K562 (cell line): ENCODE measurements at regions not wholly inside any gene's neighbourhood (a gene's known extent, or its start where the extent isn't known, plus 50 kb on each side); places are given as distances from the start of the nearest gene placed in this dataset.

Source experiments
- ATAC-seq: fragments of 200-7000 bp; cut with Tn5 transposase; 3 replicates; pipeline ENCODE4 v1.9.1; 2020; ENCODE audit warnings: moderate library complexity
- BruUV-seq: library from RNA; stranded (reverse); fragments of 400-500 nt; replicated peaks from 2 replicates; lab custom pipeline; 2021; lab: Mats Ljungman, UMichigan
- CTCF ChIA-PET: fragments of 300-600 bp; formaldehyde crosslinking; extraction: SDS; loops from one replicate; lab custom pipeline; 2021; ENCODE audit warnings: low intra/inter-chr PET ratio; lab: Yijun Ruan, JAX
- POLR2A ChIA-PET: fragments of 300-600, 350-650 bp; sonication (Branson Sonifier 250); formaldehyde crosslinking; extraction: SDS; loops from one replicate; lab custom pipeline; 2021; ENCODE audit warnings: antibody characterized with exemption, inconsistent platforms; lab: Yijun Ruan, JAX
- DNase-seq, 4 experiments: peaks; one replicate each; pipeline versions ENCODE4 v3.0.0 to v3.0.0-alpha.2; 2011 to 2018; ENCODE audit warnings: low spot score in 3 of 4, mixed read lengths in 3 of 4; ENCODE audit errors: extremely low read depth in 1 of 4
- FAIRE-seq: peaks from 2 replicates; lab custom pipeline; 2011; peaks lifted over from hg19 to GRCh38; lab: Jason Lieb, UNC
- H2AFZ ChIP-seq: 2 replicates; pipeline ENCODE4 v1.6.0; 2011; ENCODE audit warnings: low read depth, low read length, control low read depth, inconsistent platforms
- H3K27ac ChIP-seq: fragments of 200-600 bp; 3 replicates; pipeline ENCODE4 v1.8.0; 2011; ENCODE audit warnings: low read depth, mild to moderate bottlenecking, control low read depth, inconsistent platforms, low read length, moderate library complexity, mixed read lengths; ENCODE audit errors: extremely low read depth
- H3K27me3 ChIP-seq, 2 experiments: fragments of 300-600 bp in 1 of 2; 2 replicates in 1 of 2; 3 replicates in 1 of 2; pipeline versions ENCODE4 v1.6.0 to v1.8.0; 2011; ENCODE audit warnings: inconsistent platforms in 2 of 2, low read length in 2 of 2, mild to moderate bottlenecking in 1 of 2, mixed read lengths in 1 of 2, moderate library complexity in 1 of 2; ENCODE audit not compliant: control insufficient read depth in 2 of 2, insufficient read depth in 2 of 2
- H3K36me3 ChIP-seq: fragments of 300-600 bp; 3 replicates; pipeline ENCODE4 v1.8.0; 2011; ENCODE audit warnings: mild to moderate bottlenecking, low read length, inconsistent platforms; ENCODE audit not compliant: control insufficient read depth, insufficient read depth
- H3K4me1 ChIP-seq, 2 experiments: fragments of 200-600 bp in 1 of 2; replicated peaks in 1 of 2; 2 replicates in 1 of 2; 3 replicates in 1 of 2; pipeline versions ENCODE4 v1.5.1 to v1.8.0; 2011; ENCODE audit warnings: inconsistent platforms in 2 of 2, low read length in 2 of 2, mild to moderate bottlenecking in 1 of 2, mixed read lengths in 1 of 2, moderate library complexity in 1 of 2; ENCODE audit not compliant: control insufficient read depth in 2 of 2, insufficient read depth in 2 of 2
- H3K4me2 ChIP-seq: 2 replicates; pipeline ENCODE4 v1.6.1; 2011; ENCODE audit warnings: low read length, control low read depth, inconsistent platforms, mixed read lengths; ENCODE audit not compliant: insufficient read depth
- H3K4me3 ChIP-seq: fragments of 200-600 bp; sonication (generic), shearing (Covaris generic); 2 replicates; pipeline ENCODE4 v1.5.1; 2016; ENCODE audit warnings: control low read depth, inconsistent platforms
- H3K79me2 ChIP-seq: fragments of 200-600 bp; 3 replicates; pipeline ENCODE4 v1.8.0; 2011; ENCODE audit warnings: low read length, inconsistent platforms; ENCODE audit not compliant: control insufficient read depth, insufficient read depth
- H3K9ac ChIP-seq, 2 experiments: 2 replicates each; pipeline versions ENCODE4 v1.6.0 to v1.6.1; 2011; ENCODE audit warnings: low read depth in 2 of 2, low read length in 2 of 2, control low read depth in 1 of 2, inconsistent platforms in 1 of 2, mild to moderate bottlenecking in 1 of 2, mixed read lengths in 1 of 2; ENCODE audit not compliant: insufficient read depth in 1 of 2
- H3K9me1 ChIP-seq: one replicate; pipeline ENCODE4 v1.6.0; 2011; ENCODE audit warnings: inconsistent platforms, mild to moderate bottlenecking, low read length, moderate library complexity; ENCODE audit not compliant: control insufficient read depth, insufficient read depth
- H3K9me3 ChIP-seq: replicated peaks from 2 replicates; pipeline ENCODE4 v1.5.1; 2011; ENCODE audit warnings: low read depth, low read length, inconsistent platforms; ENCODE audit not compliant: control insufficient read depth, insufficient read depth
- H4K20me1 ChIP-seq: replicated peaks from 2 replicates; pipeline ENCODE4 v1.6.1; 2011; ENCODE audit warnings: low read length, inconsistent platforms, mixed read lengths; ENCODE audit not compliant: control insufficient read depth, insufficient read depth
- CBX8 ChIP-seq: fragments of 200-600 bp; sonication (generic); IDR thresholded peaks from 2 replicates; pipeline ENCODE4 v1.6.1; 2012; ENCODE audit warnings: borderline replicate concordance, mixed run types, low read depth, mild to moderate bottlenecking, moderate library complexity, mixed read lengths, low read length, control low read depth, inconsistent platforms; ENCODE audit not compliant: poor library complexity, severe bottlenecking; ENCODE audit errors: extremely low read depth
- MEIS2 ChIP-seq: fragments of 450-650 bp; IDR thresholded peaks from 2 replicates; pipeline ENCODE4 v1.6.1; 2014; ENCODE audit warnings: mild to moderate bottlenecking; ENCODE audit not compliant: partially characterized antibody
- PBX2 ChIP-seq, 2 experiments: IDR thresholded peaks in 1 of 2; conservative IDR thresholded peaks in 1 of 2; 2 replicates each; pipeline ENCODE4 v1.6.1; 2016; ENCODE audit warnings: low read depth in 2 of 2, mild to moderate bottlenecking in 1 of 2, missing compliant biosample characterization in 1 of 2, missing genetic modification characterization in 1 of 2, moderate library complexity in 1 of 2
- SNIP1 ChIP-seq: fragments of 450-650 bp; IDR thresholded peaks from 2 replicates; pipeline ENCODE4 v1.7.1; 2017; ENCODE audit warnings: low read depth, mild to moderate bottlenecking
- ZNF507 ChIP-seq: conservative IDR thresholded peaks from 2 replicates; pipeline ENCODE4 v1.6.1; 2017; ENCODE audit warnings: missing genetic modification characterization, missing compliant biosample characterization
- WGBS: fragments of 100-300 bp; shearing (Covaris generic); methylation state at CpG from one replicate; pipeline ENCODE4 v1.1.6; 2016; ENCODE audit warnings: low coverage, mixed read lengths; ENCODE audit not compliant: insufficient coverage; ENCODE audit errors: missing lambda C conversion rate; 5-methylcytosine and 5-hydroxymethylcytosine counted together
- in situ Hi-C: fragments of 300-500 bp; cut with MboI; formaldehyde crosslinking; loops from 4 replicates; pipeline ENCODE4 v1.15.0; 2018; ENCODE audit warnings: inconsistent platforms, mixed read lengths
- intact Hi-C: fragments of 100-400 bp; cut with micrococcal nuclease; formaldehyde crosslinking; loops from 2 replicates; pipeline ENCODE4 v1.14.2; 2022
- TF ChIP-seq, protein P1 (sequence below): fragments of 200-800 bp; sonication (Bioruptor generic); IDR thresholded peaks from 2 replicates; pipeline ENCODE4 v1.6.1; 2017; ENCODE audit warnings: missing genetic modification characterization, missing compliant biosample characterization
- TF ChIP-seq, protein P2 (sequence below): fragments of 250-450 bp; sonication (Bioruptor Pico); IDR thresholded peaks from 2 replicates; pipeline ENCODE4 v1.9.0; 2021; ENCODE audit warnings: mild to moderate bottlenecking, inconsistent platforms

DNA sequence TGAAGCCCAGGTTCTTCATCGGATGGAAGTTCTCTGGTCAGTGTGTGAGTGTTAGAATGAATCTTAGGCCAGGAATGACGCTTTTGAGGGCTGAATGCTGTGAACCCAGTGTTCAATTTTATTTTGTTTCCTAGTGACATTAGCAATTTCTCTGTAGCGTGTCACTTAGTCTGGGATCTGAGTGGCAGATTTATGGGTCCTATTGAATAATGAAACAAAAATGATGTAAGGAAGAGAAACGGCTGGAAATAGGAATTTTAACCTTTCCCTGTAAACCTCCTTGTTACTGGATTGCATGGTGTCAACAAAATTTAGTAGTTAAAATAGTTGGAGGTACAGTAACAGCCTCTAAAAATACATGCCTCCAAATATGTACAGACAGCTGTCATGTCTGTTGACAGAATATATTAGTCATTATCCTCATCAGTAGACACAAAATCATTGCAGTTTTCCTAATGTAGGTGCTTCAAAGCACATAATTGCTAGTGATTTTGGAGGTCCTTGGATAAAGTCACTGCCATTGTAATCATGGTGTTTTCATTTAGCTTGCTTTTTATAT lies 223.8 kb upstream of the SPRED2 start:
- BruUV-seq: no TSS peak
- H3K4me1 ChIP-seq: no peaks in the 10 kb centered on the region
- no peak overlapping the region for H3K9ac ChIP-seq
- no peak overlapping the region for H3K27ac ChIP-seq
- TF ChIP-seq, protein P1, sequence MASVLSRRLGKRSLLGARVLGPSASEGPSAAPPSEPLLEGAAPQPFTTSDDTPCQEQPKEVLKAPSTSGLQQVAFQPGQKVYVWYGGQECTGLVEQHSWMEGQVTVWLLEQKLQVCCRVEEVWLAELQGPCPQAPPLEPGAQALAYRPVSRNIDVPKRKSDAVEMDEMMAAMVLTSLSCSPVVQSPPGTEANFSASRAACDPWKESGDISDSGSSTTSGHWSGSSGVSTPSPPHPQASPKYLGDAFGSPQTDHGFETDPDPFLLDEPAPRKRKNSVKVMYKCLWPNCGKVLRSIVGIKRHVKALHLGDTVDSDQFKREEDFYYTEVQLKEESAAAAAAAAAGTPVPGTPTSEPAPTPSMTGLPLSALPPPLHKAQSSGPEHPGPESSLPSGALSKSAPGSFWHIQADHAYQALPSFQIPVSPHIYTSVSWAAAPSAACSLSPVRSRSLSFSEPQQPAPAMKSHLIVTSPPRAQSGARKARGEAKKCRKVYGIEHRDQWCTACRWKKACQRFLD (CRISPR knock-in tag): no peak
- TF ChIP-seq MEIS2: peak; percentile 48
- peaks cover 17 to 28% of the 10 kb centered on the region in 2 experiments for H3K27me3 ChIP-seq
- no peaks in the 10 kb centered on the region for H3K9me1 ChIP-seq
- POLR2A ChIA-PET: no interaction called here
- no peaks in the 10 kb centered on the region for H3K9me3 ChIP-seq
- no peaks in the 10 kb centered on the region; the same call in 1 of the 2 replicates for H4K20me1 ChIP-seq
- ATAC-seq: no peak
- intact Hi-C loops (no loop called here), in situ Hi-C loops (no loop called here)
- H3K4me2 ChIP-seq: no peak overlapping the region
- CTCF ChIA-PET: no interaction called here
- no peaks in the 10 kb centered on the region for H3K79me2 ChIP-seq
- 1% methylated on average over 4 of the region's 4 CpGs for WGBS
- no peak for DNase-seq
- no peaks in the 10 kb centered on the region for H3K36me3 ChIP-seq
- H3K4me3 ChIP-seq: no peak overlapping the region
- no peak overlapping the region for H2AFZ ChIP-seq
- no peak for FAIRE-seq

DNA sequence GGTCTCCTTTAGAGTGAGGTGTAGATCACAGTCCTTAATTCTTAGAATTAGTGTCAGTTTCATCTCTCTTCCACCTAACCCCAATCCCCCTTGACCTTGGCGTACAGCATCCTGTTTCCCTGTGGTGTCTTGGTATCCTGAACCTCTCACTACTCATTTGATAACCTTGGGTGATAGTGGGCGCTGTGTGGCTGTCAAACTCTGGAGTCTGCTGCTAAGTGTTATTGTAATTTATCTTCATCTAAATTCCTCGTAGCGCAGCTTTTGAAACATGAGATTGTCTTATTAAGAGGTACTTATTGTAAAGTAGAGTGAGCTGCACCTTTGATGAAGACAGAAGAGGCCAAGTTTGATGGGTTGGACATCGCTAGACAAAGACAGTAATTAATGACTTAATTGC lies 222.6 kb upstream of the SPRED2 start:
- Histone ChIP-seq H4K20me1 (no peaks in the 10 kb centered on the region; the same call in 1 of the 2 replicates), H3K4me1 (no peaks in the 10 kb centered on the region), H3K9ac (no peak overlapping the region), H3K4me2 (no peak overlapping the region), H3K79me2 (no peaks in the 10 kb centered on the region), H3K9me3 (no peaks in the 10 kb centered on the region), H3K27me3 (peaks cover 12 to 22% of the 10 kb centered on the region in 2 experiments), H3K27ac (no peak overlapping the region), H3K36me3 (no peaks in the 10 kb centered on the region), H2AFZ (no peak overlapping the region), H3K9me1 (no peaks in the 10 kb centered on the region), H3K4me3 (no peak overlapping the region)
- ATAC-seq: no peak
- 3% methylated on average over 5 of the region's 5 CpGs for WGBS
- POLR2A ChIA-PET: interaction anchor here (0.6 kb wide), 1 partner anchor 1690 kb away, joined by 3 read pairs; no protein-coding TSS in a partner anchor
- DNase-seq: no peak
- in situ Hi-C loops (no loop called here), intact Hi-C loops (no loop called here)
- FAIRE-seq: no peak
- BruUV-seq: no TSS peak
- CTCF ChIA-PET: no interaction called here
- TF ChIP-seq SNIP1 (no peak), ZNF507 (tag) (no peak), CBX8 (no peak), PBX2 (CRISPR knock-in tag; IDR thresholded peaks at IDR 0.05; ENCODE audit: low read depth) (no peak), PBX2 (tag; conservative IDR thresholded peaks at IDR 0.05; ENCODE audit: low read depth) (peak; percentile 16; the same call in 1 of the 2 replicates)
- TF ChIP-seq, protein P2, sequence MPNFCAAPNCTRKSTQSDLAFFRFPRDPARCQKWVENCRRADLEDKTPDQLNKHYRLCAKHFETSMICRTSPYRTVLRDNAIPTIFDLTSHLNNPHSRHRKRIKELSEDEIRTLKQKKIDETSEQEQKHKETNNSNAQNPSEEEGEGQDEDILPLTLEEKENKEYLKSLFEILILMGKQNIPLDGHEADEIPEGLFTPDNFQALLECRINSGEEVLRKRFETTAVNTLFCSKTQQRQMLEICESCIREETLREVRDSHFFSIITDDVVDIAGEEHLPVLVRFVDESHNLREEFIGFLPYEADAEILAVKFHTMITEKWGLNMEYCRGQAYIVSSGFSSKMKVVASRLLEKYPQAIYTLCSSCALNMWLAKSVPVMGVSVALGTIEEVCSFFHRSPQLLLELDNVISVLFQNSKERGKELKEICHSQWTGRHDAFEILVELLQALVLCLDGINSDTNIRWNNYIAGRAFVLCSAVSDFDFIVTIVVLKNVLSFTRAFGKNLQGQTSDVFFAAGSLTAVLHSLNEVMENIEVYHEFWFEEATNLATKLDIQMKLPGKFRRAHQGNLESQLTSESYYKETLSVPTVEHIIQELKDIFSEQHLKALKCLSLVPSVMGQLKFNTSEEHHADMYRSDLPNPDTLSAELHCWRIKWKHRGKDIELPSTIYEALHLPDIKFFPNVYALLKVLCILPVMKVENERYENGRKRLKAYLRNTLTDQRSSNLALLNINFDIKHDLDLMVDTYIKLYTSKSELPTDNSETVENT: no peak
